ENCODE measurements at regions not wholly inside any gene's neighbourhood (a gene's known extent, or its start where the extent isn't known, plus 50 kb on each side); places are given as distances from the start of the nearest gene placed in this dataset.

GRCh38 chr3:43953814-43954692, 263.3 kb downstream of the ABHD5 start:
- H3K4me3 ChIP-seq, result no peak overlapping the region
- H3K27me3 ChIP-seq, result peaks cover 16% of the 10 kb centered on the region
- DNase-seq (ENCODE audit: low spot score), result peak; percentile 51
- H4K20me1 ChIP-seq (ENCODE audit: insufficient read depth, poor library complexity, severe bottlenecking), result no peaks in the 10 kb centered on the region
- H3K9me2 ChIP-seq (replicated peaks; ENCODE audit: insufficient read depth), result no peaks in the 10 kb centered on the region
- TF ChIP-seq EZH2phosphoT487 (IDR thresholded peaks at IDR 0.05; ENCODE audit: low read depth, severe bottlenecking, unreplicated experiment) (no peak), CTCF (IDR thresholded peaks at IDR 0.05; ENCODE audit: poor library complexity) (no peak), EZH2 (IDR thresholded peaks at IDR 0.05; ENCODE audit: borderline replicate concordance) (no peak)
- H3K27ac ChIP-seq, result peak overlapping the region; percentile 44
- H3K4me1 ChIP-seq (ENCODE audit: insufficient read depth), result peaks cover 7% of the 10 kb centered on the region
- no peaks in the 10 kb centered on the region for H3K9me3 ChIP-seq (ENCODE audit: low read depth)
- no peaks in the 10 kb centered on the region for H3K36me3 ChIP-seq (replicated peaks; ENCODE audit: insufficient read depth, low read depth)
- no peak overlapping the region for H2AFZ ChIP-seq
- WGBS (ENCODE audit: low lambda C conversion rate, missing lambda C conversion rate), result 42% methylated on average over 7 of the region's 7 CpGs
- H3K79me2 ChIP-seq, result no peaks in the 10 kb centered on the region
- peak overlapping the region; percentile 39 for H3K4me2 ChIP-seq

GRCh38 chr3:43956945-43957344, 266.2 kb downstream of the ABHD5 start:
- WGBS (ENCODE audit: low lambda C conversion rate, missing lambda C conversion rate), result 82% methylated on average over 5 of the region's 5 CpGs
- Histone ChIP-seq H3K4me3 (no peak overlapping the region), H3K9me3 (ENCODE audit: low read depth) (no peaks in the 10 kb centered on the region), H3K4me1 (ENCODE audit: insufficient read depth) (peaks cover 7% of the 10 kb centered on the region), H3K27ac (no peak overlapping the region), H4K20me1 (ENCODE audit: insufficient read depth, poor library complexity, severe bottlenecking) (no peaks in the 10 kb centered on the region), H3K27me3 (peaks cover 10% of the 10 kb centered on the region), H3K4me2 (no peak overlapping the region), H3K36me3 (replicated peaks; ENCODE audit: insufficient read depth, low read depth) (no peaks in the 10 kb centered on the region), H2AFZ (no peak overlapping the region), H3K79me2 (no peaks in the 10 kb centered on the region), H3K9me2 (replicated peaks; ENCODE audit: insufficient read depth) (no peaks in the 10 kb centered on the region)
- no peak for TF ChIP-seq EZH2phosphoT487 (IDR thresholded peaks at IDR 0.05; ENCODE audit: low read depth, severe bottlenecking, unreplicated experiment)
- DNase-seq (ENCODE audit: low spot score), result no peak

GRCh38 chr3:43957553-43957952, 266.8 kb downstream of the ABHD5 start:
- Histone ChIP-seq H3K79me2 (no peaks in the 10 kb centered on the region), H3K4me1 (ENCODE audit: insufficient read depth) (peaks cover 7% of the 10 kb centered on the region), H3K4me3 (no peak overlapping the region), H3K27me3 (peaks cover 10% of the 10 kb centered on the region), H2AFZ (no peak overlapping the region), H3K4me2 (no peak overlapping the region), H3K9me3 (ENCODE audit: low read depth) (no peaks in the 10 kb centered on the region), H4K20me1 (ENCODE audit: insufficient read depth, poor library complexity, severe bottlenecking) (no peaks in the 10 kb centered on the region), H3K27ac (no peak overlapping the region), H3K9me2 (replicated peaks; ENCODE audit: insufficient read depth) (no peaks in the 10 kb centered on the region), H3K36me3 (replicated peaks; ENCODE audit: insufficient read depth, low read depth) (no peaks in the 10 kb centered on the region)
- TF ChIP-seq EZH2phosphoT487 (IDR thresholded peaks at IDR 0.05; ENCODE audit: low read depth, severe bottlenecking, unreplicated experiment), result no peak
- TF ChIP-seq CTCF (IDR thresholded peaks at IDR 0.05; ENCODE audit: poor library complexity), result no peak
- no peak for TF ChIP-seq EZH2 (IDR thresholded peaks at IDR 0.05; ENCODE audit: borderline replicate concordance)
- no peak for DNase-seq (ENCODE audit: low spot score)
- 86% methylated on average over 2 of the region's 2 CpGs for WGBS (ENCODE audit: low lambda C conversion rate, missing lambda C conversion rate)

GRCh38 chr3:43958005-43958770, 267.4 kb downstream of the ABHD5 start:
- no peak for DNase-seq (ENCODE audit: low spot score)
- Histone ChIP-seq H3K9me3 (ENCODE audit: low read depth) (no peaks in the 10 kb centered on the region), H2AFZ (no peak overlapping the region), H3K27ac (no peak overlapping the region), H4K20me1 (ENCODE audit: insufficient read depth, poor library complexity, severe bottlenecking) (no peaks in the 10 kb centered on the region), H3K4me1 (ENCODE audit: insufficient read depth) (peaks cover 7% of the 10 kb centered on the region), H3K4me2 (no peak overlapping the region), H3K79me2 (no peaks in the 10 kb centered on the region), H3K4me3 (no peak overlapping the region), H3K27me3 (peaks cover 10% of the 10 kb centered on the region), H3K9me2 (replicated peaks; ENCODE audit: insufficient read depth) (no peaks in the 10 kb centered on the region), H3K36me3 (replicated peaks; ENCODE audit: insufficient read depth, low read depth) (no peaks in the 10 kb centered on the region)
- no peak for TF ChIP-seq CTCF (IDR thresholded peaks at IDR 0.05; ENCODE audit: poor library complexity)
- TF ChIP-seq EZH2 (IDR thresholded peaks at IDR 0.05; ENCODE audit: borderline replicate concordance), result no peak
- no peak for TF ChIP-seq EZH2phosphoT487 (IDR thresholded peaks at IDR 0.05; ENCODE audit: low read depth, severe bottlenecking, unreplicated experiment)
- WGBS (ENCODE audit: low lambda C conversion rate, missing lambda C conversion rate), result 67% methylated on average over 16 of the region's 16 CpGs

All from hepatocyte (in vitro differentiated cells).